HEK293 (cell line): ENCODE measurements at regions not wholly inside any gene's neighbourhood (a gene's known extent, or its start where the extent isn't known, plus 50 kb on each side); places are given as distances from the start of the nearest gene placed in this dataset.

ENCODE experiments used
- CTCF ChIA-PET: fragments of 350-600 bp; formaldehyde crosslinking; extraction: SDS; loops from one replicate; lab custom pipeline; 2021; ENCODE audit warnings: antibody characterized with exemption; lab: Yijun Ruan, JAX
- POLR2A ChIA-PET: fragments of 300-600 bp; formaldehyde crosslinking; extraction: SDS; loops from one replicate; lab custom pipeline; 2020; ENCODE audit warnings: antibody characterized with exemption, inconsistent platforms; lab: Yijun Ruan, JAX
- H3K27ac ChIP-seq: fragments of 200-500 bp; sonication (Bioruptor generic); 2 replicates; pipeline ENCODE4 v1.5.1; 2014; ENCODE audit warnings: low read depth, low read length, control low read depth, inconsistent platforms; ENCODE audit errors: extremely low read depth
- H3K36me3 ChIP-seq, 2 experiments: fragments of 200-500 bp in 1 of 2; sonication (Bioruptor generic) in 1 of 2; 1 replicate in 1 of 2; 2 replicates in 1 of 2; pipeline ENCODE4 v1.5.1; 2014 to 2017; ENCODE audit warnings: inconsistent platforms in 2 of 2, low read length in 2 of 2; ENCODE audit not compliant: control insufficient read depth in 2 of 2, insufficient read depth in 1 of 2
- H3K4me1 ChIP-seq: fragments of 200-500 bp; sonication (Bioruptor generic); 2 replicates; pipeline ENCODE4 v1.5.1; 2014; ENCODE audit warnings: mild to moderate bottlenecking, low read length, inconsistent platforms; ENCODE audit not compliant: control insufficient read depth, insufficient read depth
- H3K4me3 ChIP-seq: 2 replicates; pipeline ENCODE4 v1.5.1; 2011; ENCODE audit warnings: low read depth, mild to moderate bottlenecking, control low read depth, low read length, moderate library complexity
- H3K9me3 ChIP-seq: fragments of 200-500 bp; sonication (Bioruptor generic); 2 replicates; pipeline ENCODE4 v1.5.1; 2014; ENCODE audit warnings: low read depth, low read length, inconsistent platforms; ENCODE audit not compliant: control insufficient read depth, insufficient read depth
- BCL11A ChIP-seq: fragments of 450-650 bp; formaldehyde crosslinking; IDR thresholded peaks from 2 replicates; pipeline ENCODE4 v1.5.1; 2016; ENCODE audit warnings: low read depth, missing biosample characterization, missing genetic modification characterization
- KLF16 ChIP-seq: fragments of 450-650 bp; formaldehyde crosslinking; IDR thresholded peaks from 2 replicates; pipeline ENCODE4 v1.5.1; 2017; ENCODE audit warnings: missing biosample characterization, missing genetic modification characterization
- MYNN ChIP-seq: fragments of 450-650 bp; formaldehyde crosslinking; IDR thresholded peaks from 2 replicates; pipeline ENCODE4 v1.5.1; 2016; ENCODE audit warnings: missing biosample characterization, missing genetic modification characterization, borderline replicate concordance
- OSR2 ChIP-seq: fragments of 450-650 bp; formaldehyde crosslinking; IDR thresholded peaks from 2 replicates; pipeline ENCODE4 v1.5.1; 2016; ENCODE audit warnings: missing biosample characterization, missing genetic modification characterization
- SP2 ChIP-seq: fragments of 450-650 bp; formaldehyde crosslinking; IDR thresholded peaks from 2 replicates; pipeline ENCODE4 v1.5.1; 2016; ENCODE audit warnings: missing biosample characterization, missing genetic modification characterization
- SP7 ChIP-seq: fragments of 450-650 bp; formaldehyde crosslinking; IDR thresholded peaks from 2 replicates; pipeline ENCODE4 v1.5.1; 2016; ENCODE audit warnings: missing biosample characterization, missing genetic modification characterization
- WT1 ChIP-seq: fragments of 450-650 bp; formaldehyde crosslinking; IDR thresholded peaks from 2 replicates; pipeline ENCODE4 v1.5.1; 2016; ENCODE audit warnings: missing biosample characterization, missing genetic modification characterization
- ZEB2 ChIP-seq: fragments of 450-650 bp; formaldehyde crosslinking; IDR thresholded peaks from 2 replicates; pipeline ENCODE4 v1.5.1; 2016; ENCODE audit warnings: missing biosample characterization, missing genetic modification characterization
- ZFHX2 ChIP-seq: fragments of 450-650 bp; formaldehyde crosslinking; conservative IDR thresholded peaks from 2 replicates; pipeline ENCODE4 v1.5.1; 2016; ENCODE audit warnings: missing biosample characterization, missing genetic modification characterization
- ZFP3 ChIP-seq: fragments of 450-650 bp; formaldehyde crosslinking; IDR thresholded peaks from 2 replicates; pipeline ENCODE4 v1.5.1; 2016; ENCODE audit warnings: low read depth, missing biosample characterization, missing genetic modification characterization
- ZFP41 ChIP-seq: fragments of 450-650 bp; formaldehyde crosslinking; IDR thresholded peaks from 2 replicates; pipeline ENCODE4 v1.5.1; 2016; ENCODE audit warnings: missing biosample characterization, missing genetic modification characterization, borderline replicate concordance
- ZNF10 ChIP-seq: fragments of 450-650 bp; formaldehyde crosslinking; IDR thresholded peaks from 2 replicates; pipeline ENCODE4 v1.5.1; 2017; ENCODE audit warnings: missing biosample characterization, missing genetic modification characterization
- ZNF138 ChIP-seq: fragments of 450-650 bp; formaldehyde crosslinking; IDR thresholded peaks from 2 replicates; pipeline ENCODE4 v1.5.1; 2016; ENCODE audit warnings: missing biosample characterization, missing genetic modification characterization, borderline replicate concordance
- ZNF169 ChIP-seq: fragments of 450-650 bp; formaldehyde crosslinking; IDR thresholded peaks from 2 replicates; pipeline ENCODE4 v1.5.1; 2016; ENCODE audit warnings: missing biosample characterization, missing genetic modification characterization
- ZNF175 ChIP-seq: fragments of 450-650 bp; formaldehyde crosslinking; IDR thresholded peaks from 2 replicates; pipeline ENCODE4 v1.5.1; 2016; ENCODE audit warnings: missing biosample characterization, missing genetic modification characterization
- ZNF221 ChIP-seq: fragments of 450-650 bp; formaldehyde crosslinking; IDR thresholded peaks from 2 replicates; pipeline ENCODE4 v1.5.1; 2017; ENCODE audit warnings: missing biosample characterization, missing genetic modification characterization, borderline replicate concordance
- ZNF302 ChIP-seq: fragments of 450-650 bp; formaldehyde crosslinking; IDR thresholded peaks from 2 replicates; pipeline ENCODE4 v1.5.1; 2016; ENCODE audit warnings: missing biosample characterization, missing genetic modification characterization, low read depth
- ZNF354C ChIP-seq: fragments of 450-650 bp; formaldehyde crosslinking; IDR thresholded peaks from 2 replicates; pipeline ENCODE4 v1.5.1; 2016; ENCODE audit warnings: missing biosample characterization, missing genetic modification characterization, low read depth, borderline replicate concordance
- ZNF555 ChIP-seq: fragments of 450-650 bp; formaldehyde crosslinking; conservative IDR thresholded peaks from 2 replicates; pipeline ENCODE4 v1.5.1; 2017; ENCODE audit warnings: missing biosample characterization, mild to moderate bottlenecking, missing genetic modification characterization, inconsistent platforms
- ZNF560 ChIP-seq: fragments of 450-650 bp; formaldehyde crosslinking; IDR thresholded peaks from 2 replicates; pipeline ENCODE4 v1.5.1; 2017; ENCODE audit warnings: missing biosample characterization, missing genetic modification characterization, borderline replicate concordance
- ZNF660 ChIP-seq: fragments of 450-650 bp; IDR thresholded peaks from 2 replicates; pipeline ENCODE4 v1.5.1; 2018; ENCODE audit warnings: missing biosample characterization, mild to moderate bottlenecking, missing genetic modification characterization
- ZNF701 ChIP-seq: fragments of 450-650 bp; formaldehyde crosslinking; IDR thresholded peaks from 2 replicates; pipeline ENCODE4 v1.5.1; 2016; ENCODE audit warnings: missing biosample characterization, missing genetic modification characterization
- ZNF777 ChIP-seq: fragments of 450-650 bp; formaldehyde crosslinking; IDR thresholded peaks from 2 replicates; pipeline ENCODE4 v1.5.1; 2017; ENCODE audit warnings: missing biosample characterization, missing genetic modification characterization, borderline replicate concordance
- TF ChIP-seq, protein P1 (sequence below): sonication (generic); formaldehyde crosslinking; IDR thresholded peaks from 2 replicates; pipeline ENCODE4 v1.8.1; 2022; ENCODE audit warnings: mild to moderate bottlenecking, moderate library complexity, missing genetic modification reagents
- TF ChIP-seq, protein P2 (sequence below): fragments of 450-650 bp; formaldehyde crosslinking; IDR thresholded peaks from 2 replicates; pipeline ENCODE4 v1.5.1; 2016; ENCODE audit warnings: missing biosample characterization, missing genetic modification characterization
- TF ChIP-seq, protein P3 (sequence below): fragments of 450-650 bp; formaldehyde crosslinking; IDR thresholded peaks from 2 replicates; pipeline ENCODE4 v1.5.1; 2016; ENCODE audit warnings: missing biosample characterization, missing genetic modification characterization
- TF ChIP-seq, protein P4 (sequence below): fragments of 450-650 bp; formaldehyde crosslinking; IDR thresholded peaks from 2 replicates; pipeline ENCODE4 v1.5.1; 2016; ENCODE audit warnings: missing biosample characterization, missing genetic modification characterization

DNA sequence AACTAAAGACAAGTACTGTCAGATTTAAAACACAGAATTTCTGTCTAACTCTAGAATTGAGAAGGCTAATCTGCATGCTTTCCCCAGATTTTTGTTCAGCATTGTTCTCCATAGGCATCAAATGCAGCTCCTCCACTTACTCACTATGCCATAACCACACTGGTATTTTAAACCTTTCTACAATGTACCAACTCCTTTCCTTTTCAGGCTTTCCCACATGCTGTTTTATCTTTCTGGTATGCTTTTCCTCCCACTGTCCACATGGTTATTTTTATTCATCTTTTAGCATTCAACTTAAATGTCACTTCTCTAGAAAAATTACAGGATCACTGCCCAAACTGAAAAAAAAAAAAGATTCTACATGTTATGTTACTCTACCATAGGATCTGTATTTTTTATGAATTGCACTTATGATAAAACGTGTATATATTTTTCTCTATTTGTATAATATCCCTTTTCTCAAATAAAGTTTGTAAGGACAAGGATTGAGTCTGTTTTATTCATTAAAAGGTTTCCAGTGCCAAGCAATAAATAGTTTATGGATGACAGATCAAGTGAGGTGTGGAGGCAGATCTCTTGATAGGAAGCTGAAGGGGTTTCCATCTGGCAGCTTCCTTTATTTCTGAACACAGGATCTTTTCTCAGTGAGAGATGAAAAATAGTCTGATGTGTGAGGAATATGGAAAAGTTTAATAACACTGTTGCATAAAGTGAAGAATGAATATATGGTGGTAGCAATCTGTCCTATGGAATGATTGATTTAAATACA, 1064.5 kb downstream of the ZPLD1 start:
- H3K4me1 ChIP-seq, result no peaks in the 10 kb centered on the region
- H3K36me3 ChIP-seq, result no peaks in the 10 kb centered on the region
- CTCF ChIA-PET, result no interaction called here
- no peaks in the 10 kb centered on the region for H3K9me3 ChIP-seq
- POLR2A ChIA-PET, result no interaction called here
- TF ChIP-seq BCL11A (tag by site-specific recombination) (no peak), ZNF354C (no peak), ZNF175 (tag by site-specific recombination) (no peak), ZFHX2 (tag by site-specific recombination) (no peak), ZNF555 (tag by site-specific recombination) (no peak), ZNF701 (tag by site-specific recombination) (no peak), KLF16 (tag by site-specific recombination) (no peak), ZFP41 (no peak), MYNN (no peak), ZEB2 (tag by site-specific recombination) (no peak), ZNF777 (tag by site-specific recombination) (no peak), WT1 (tag by site-specific recombination) (no peak), SP7 (tag by site-specific recombination) (no peak), ZNF560 (tag by site-specific recombination) (no peak), ZNF221 (tag by site-specific recombination) (no peak), ZFP3 (no peak)
- TF ChIP-seq, protein P1, sequence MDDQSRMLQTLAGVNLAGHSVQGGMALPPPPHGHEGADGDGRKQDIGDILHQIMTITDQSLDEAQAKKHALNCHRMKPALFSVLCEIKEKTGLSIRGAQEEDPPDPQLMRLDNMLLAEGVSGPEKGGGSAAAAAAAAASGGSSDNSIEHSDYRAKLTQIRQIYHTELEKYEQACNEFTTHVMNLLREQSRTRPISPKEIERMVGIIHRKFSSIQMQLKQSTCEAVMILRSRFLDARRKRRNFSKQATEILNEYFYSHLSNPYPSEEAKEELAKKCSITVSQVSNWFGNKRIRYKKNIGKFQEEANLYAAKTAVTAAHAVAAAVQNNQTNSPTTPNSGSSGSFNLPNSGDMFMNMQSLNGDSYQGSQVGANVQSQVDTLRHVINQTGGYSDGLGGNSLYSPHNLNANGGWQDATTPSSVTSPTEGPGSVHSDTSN (CRISPR knock-in tag), result no peak
- TF ChIP-seq, protein P2, sequence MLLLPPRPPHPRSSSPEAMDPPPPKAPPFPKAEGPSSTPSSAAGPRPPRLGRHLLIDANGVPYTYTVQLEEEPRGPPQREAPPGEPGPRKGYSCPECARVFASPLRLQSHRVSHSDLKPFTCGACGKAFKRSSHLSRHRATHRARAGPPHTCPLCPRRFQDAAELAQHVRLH, result no peak
- TF ChIP-seq, protein P3, sequence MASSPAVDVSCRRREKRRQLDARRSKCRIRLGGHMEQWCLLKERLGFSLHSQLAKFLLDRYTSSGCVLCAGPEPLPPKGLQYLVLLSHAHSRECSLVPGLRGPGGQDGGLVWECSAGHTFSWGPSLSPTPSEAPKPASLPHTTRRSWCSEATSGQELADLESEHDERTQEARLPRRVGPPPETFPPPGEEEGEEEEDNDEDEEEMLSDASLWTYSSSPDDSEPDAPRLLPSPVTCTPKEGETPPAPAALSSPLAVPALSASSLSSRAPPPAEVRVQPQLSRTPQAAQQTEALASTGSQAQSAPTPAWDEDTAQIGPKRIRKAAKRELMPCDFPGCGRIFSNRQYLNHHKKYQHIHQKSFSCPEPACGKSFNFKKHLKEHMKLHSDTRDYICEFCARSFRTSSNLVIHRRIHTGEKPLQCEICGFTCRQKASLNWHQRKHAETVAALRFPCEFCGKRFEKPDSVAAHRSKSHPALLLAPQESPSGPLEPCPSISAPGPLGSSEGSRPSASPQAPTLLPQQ (tag by site-specific recombination), result no peak
- TF ChIP-seq, protein P4, sequence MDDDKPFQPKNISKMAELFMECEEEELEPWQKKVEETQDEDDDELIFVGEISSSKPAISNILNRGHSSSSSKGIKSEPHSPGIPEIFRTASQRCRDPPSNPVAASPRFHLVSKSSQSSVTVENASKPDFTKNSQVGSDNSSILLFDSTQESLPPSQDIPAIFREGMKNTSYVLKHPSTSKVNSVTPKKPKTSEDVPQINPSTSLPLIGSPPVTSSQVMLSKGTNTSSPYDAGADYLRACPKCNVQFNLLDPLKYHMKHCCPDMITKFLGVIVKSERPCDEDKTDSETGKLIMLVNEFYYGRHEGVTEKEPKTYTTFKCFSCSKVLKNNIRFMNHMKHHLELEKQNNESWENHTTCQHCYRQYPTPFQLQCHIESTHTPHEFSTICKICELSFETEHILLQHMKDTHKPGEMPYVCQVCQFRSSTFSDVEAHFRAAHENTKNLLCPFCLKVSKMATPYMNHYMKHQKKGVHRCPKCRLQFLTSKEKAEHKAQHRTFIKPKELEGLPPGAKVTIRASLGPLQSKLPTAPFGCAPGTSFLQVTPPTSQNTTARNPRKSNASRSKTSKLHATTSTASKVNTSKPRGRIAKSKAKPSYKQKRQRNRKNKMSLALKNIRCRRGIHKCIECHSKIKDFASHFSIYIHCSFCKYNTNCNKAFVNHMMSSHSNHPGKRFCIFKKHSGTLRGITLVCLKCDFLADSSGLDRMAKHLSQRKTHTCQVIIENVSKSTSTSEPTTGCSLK (tag by site-specific recombination), result no peak
- H3K4me3 ChIP-seq, result no peak overlapping the region
- H3K27ac ChIP-seq, result no peak overlapping the region

DNA sequence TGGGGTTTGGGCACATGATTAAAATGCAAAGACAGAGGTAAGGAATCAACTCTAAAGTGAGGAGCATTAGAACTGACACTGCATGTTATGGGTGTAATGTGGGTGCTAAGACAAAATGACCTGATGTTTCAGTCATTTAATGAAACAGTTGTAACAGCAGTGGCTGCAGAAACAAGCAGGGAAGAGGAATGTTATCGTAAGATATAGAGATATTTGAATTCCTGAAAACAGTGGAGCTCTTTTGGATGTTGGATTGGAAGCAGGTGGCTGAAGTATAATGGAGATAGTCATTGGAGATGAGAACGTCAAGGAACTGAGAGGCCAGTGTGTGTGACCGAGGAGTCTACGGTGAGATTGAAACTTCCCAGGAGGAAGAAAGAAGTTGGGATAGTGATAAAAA, 1065.2 kb downstream of the ZPLD1 start:
- TF ChIP-seq ZNF660 (tag by site-specific recombination) (no peak), SP2 (tag by site-specific recombination) (no peak), ZNF302 (tag by site-specific recombination) (no peak), ZNF169 (no peak), ZNF10 (tag by site-specific recombination) (no peak), ZNF138 (no peak), OSR2 (no peak)
- no peak overlapping the region for H3K27ac ChIP-seq
- no peak overlapping the region for H3K4me3 ChIP-seq
- ChIA-PET POLR2A (no interaction called here), CTCF (no interaction called here)
- no peaks in the 10 kb centered on the region for H3K9me3 ChIP-seq
- no peaks in the 10 kb centered on the region for H3K4me1 ChIP-seq
- H3K36me3 ChIP-seq, result no peaks in the 10 kb centered on the region
